GM20000 (cell line): ENCODE measurements at regions not wholly inside any gene's neighbourhood (a gene's known extent, or its start where the extent isn't known, plus 50 kb on each side); places are given as distances from the start of the nearest gene placed in this dataset.

Experiments
- DNase-seq: peaks from one replicate; pipeline ENCODE4 v3.0.0; 2012; ENCODE audit warnings: low spot score
- TF ChIP-seq, protein P1 (sequence below): IDR thresholded peaks from 2 replicates; pipeline ENCODE4 v1.5.1; 2012; ENCODE audit warnings: mild to moderate bottlenecking, control low read depth; ENCODE audit errors: extremely low read depth, missing control alignments

DNA sequence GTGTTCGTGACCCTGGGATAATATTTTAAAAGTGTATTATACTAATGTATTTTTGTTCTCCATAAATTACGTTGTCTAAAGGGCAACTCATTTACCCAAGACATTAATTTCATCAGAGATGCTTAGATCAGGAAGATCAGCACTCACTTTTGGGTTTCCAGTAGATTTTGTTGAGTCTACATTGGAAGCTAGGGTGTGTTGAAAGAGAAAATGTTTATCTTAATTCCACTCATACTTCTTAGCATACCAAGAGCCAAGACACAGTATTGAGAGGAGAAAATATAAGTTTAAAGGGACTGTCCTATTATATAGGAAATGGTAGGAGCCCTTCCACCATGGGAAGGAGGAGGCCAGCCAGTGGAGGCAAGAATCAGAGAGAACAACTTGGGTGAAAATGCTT, 412.9 kb upstream of the RGMA start:
- TF ChIP-seq, protein P1, sequence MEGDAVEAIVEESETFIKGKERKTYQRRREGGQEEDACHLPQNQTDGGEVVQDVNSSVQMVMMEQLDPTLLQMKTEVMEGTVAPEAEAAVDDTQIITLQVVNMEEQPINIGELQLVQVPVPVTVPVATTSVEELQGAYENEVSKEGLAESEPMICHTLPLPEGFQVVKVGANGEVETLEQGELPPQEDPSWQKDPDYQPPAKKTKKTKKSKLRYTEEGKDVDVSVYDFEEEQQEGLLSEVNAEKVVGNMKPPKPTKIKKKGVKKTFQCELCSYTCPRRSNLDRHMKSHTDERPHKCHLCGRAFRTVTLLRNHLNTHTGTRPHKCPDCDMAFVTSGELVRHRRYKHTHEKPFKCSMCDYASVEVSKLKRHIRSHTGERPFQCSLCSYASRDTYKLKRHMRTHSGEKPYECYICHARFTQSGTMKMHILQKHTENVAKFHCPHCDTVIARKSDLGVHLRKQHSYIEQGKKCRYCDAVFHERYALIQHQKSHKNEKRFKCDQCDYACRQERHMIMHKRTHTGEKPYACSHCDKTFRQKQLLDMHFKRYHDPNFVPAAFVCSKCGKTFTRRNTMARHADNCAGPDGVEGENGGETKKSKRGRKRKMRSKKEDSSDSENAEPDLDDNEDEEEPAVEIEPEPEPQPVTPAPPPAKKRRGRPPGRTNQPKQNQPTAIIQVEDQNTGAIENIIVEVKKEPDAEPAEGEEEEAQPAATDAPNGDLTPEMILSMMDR = no peak
- DNase-seq = no peak

DNA sequence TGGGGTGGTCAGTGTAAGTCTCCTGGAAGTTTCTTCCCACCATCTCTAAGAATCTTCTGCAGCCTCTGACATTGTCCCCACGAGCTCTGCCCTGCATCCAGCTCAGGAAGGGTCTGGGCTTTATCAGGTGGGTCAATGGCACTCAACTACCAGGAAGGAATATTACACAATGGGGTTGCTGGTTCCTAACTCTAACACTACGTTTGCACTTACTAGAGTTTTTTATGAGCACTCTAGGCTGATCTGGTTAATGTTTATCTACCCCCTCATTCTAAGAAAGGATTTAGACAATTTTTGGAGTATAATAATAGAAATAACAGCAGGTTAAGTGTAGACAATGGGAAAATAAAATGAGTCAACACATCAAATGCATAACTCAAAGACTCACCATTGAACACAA, 411.1 kb upstream of the RGMA start:
- DNase-seq = no peak
- TF ChIP-seq, protein P1 = no peak

DNA sequence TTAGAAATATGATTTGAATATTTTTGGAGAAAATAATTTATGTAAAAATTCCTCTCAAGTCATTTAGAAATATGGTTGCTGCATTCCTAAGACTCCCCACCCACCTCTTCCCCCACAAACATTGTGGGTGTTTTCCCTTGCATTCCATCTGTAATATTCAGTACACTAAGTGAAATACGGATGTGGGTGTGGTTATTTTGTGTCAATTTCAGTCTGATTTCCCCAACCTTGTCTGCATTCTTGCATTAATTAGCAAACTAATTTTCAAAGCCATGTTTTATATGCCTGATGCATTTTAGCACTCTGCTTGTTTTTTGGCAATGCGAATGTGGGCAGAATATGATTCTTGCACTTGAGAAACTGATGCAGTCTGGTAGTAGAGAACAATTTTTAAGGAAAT, 408.3 kb upstream of the RGMA start:
- TF ChIP-seq, protein P1 = no peak
- no peak for DNase-seq

DNA sequence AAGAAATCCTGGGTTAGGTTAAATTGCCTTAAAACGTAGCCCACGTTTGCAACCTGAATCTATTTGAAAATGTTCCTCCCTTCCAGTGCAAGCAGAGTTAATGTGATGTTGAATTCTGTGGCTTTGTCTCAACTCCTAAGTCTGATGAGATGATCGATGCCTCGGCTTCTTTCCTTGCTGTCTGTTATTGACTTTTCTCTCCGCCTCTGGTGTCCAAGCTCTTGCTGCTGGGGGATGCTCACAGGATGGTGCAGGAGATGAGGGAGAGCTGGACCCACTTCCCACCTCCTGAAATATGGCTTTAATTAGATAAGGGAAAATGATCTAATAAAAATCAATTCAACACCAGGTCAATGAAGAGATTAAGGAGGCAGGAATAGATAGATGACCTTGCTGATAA, 407.9 kb upstream of the RGMA start:
- TF ChIP-seq, protein P1 = no peak
- DNase-seq = no peak

DNA sequence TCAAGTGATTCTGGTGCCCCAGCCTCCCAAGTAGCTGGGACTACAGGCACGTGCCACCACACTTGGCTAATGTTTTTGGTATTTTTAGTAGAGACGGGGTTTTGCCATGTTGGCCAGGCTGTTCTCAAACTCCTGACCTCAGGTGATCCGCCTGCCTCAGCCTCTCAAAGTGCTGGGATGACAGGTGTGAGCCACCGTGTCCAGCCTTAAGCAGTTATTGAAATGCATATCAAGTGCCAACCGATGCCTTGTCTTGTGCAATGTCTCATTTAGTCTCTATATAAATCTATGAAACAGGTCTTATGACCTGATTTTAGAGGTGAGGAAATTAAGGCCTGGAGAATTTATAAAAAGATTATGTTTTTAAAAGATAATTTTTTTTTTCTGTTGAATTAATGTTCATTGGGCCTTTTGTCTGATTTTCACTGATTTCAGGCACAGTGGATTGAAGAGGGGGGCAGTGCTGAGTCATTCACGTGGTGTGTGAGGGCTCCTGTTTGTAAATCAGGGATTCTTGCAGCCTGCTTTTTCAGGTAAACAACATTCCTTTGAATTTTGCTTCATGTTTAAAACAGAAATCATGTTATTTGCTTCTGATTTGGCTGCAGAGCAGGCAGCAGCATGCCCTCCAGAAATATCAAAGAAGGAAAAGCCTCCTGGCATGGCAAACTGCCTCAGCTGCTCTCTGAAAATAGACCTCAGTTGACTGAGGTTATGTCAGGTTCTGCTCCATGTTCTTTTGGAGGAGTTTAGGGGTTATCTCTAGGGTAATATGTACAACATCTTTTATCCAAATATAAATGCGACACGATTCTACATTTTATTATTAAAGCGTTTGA, 407.0 kb upstream of the RGMA start:
- TF ChIP-seq, protein P1 = no peak
- DNase-seq = no peak

DNA sequence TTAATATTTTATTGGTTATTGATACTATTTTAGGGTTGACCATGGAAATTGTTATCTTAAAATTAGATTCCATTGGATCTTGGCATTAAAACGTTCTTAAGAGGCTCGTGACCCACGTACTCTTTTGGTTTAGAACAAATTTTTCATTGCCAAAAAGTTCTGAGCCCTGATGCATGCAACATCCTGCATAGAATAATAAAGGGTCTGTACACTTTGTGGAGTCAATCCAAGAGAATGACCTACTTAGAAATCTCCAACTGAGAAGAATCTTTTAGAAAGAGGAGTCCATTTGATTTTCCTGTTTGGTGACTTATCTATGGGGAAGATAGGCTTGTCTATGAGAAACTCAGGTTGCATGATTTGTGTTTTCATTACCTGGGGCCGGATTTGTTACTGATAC, 404.2 kb upstream of the RGMA start:
- DNase-seq = no peak
- TF ChIP-seq, protein P1 = no peak

DNA sequence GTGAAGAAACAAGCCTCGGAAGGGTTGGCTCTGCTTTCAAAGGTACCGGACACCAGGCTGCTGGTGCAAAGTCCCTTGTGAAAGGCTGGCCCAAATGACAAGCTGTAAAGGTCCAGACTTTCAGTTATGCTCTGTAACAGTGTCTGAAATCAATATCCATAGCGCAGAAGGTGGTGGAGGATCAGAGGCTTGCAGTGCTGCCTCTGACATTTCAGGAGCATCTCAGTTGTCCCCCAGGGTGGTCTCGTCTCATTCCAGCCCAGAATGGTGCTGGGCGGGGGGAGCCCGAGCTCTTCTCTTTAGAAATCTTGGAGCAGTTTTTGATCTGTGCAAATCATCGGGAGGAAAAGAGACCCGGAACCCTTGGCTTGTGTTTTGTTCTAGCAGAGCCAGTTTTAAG, 402.3 kb upstream of the RGMA start:
- no peak for DNase-seq
- TF ChIP-seq, protein P1 = no peak
